ENCODE measurements at regions not wholly inside any gene's neighbourhood (a gene's known extent, or its start where the extent isn't known, plus 50 kb on each side); places are given as distances from the start of the nearest gene placed in this dataset.
"Not testable (repeated sequence)": the region's sequence is repeated elsewhere in the genome, so short reads cannot be mapped to it uniquely, and the experiment has no call there.

- H3K9me3 ChIP-seq (ENCODE audit: control insufficient read depth, insufficient read depth, low read length) = no peaks in the 10 kb centered on the region
- DNase-seq (ENCODE audit: low read depth in 4 of 6, low spot score in 6 of 6) = no peak
- no CpG with 5 or more reads among the region's 4 CpGs for WGBS (ENCODE audit: insufficient coverage)
Measured at GRCh38 chrX:146036000-146036399, 218.4 kb downstream of the SLITRK2 start.

GRCh38 chrX:146041741-146042140 is 224.1 kb downstream of the SLITRK2 start:
- Histone ChIP-seq H3K4me3 (ENCODE audit: low read depth, low read length) (no peak overlapping the region), H3K36me3 (ENCODE audit: control insufficient read depth, insufficient read depth, low read length) (no peaks in the 10 kb centered on the region), H3K27ac (ENCODE audit: low read depth, low read length) (no peak overlapping the region), H3K27me3 (ENCODE audit: control insufficient read depth, insufficient read depth, low read length) (no peaks in the 10 kb centered on the region), H3K4me1 (ENCODE audit: control insufficient read depth, insufficient read depth, low read length) (no peaks in the 10 kb centered on the region), H3K9me3 (ENCODE audit: control insufficient read depth, insufficient read depth, low read length) (no peaks in the 10 kb centered on the region)
- no peak for DNase-seq (ENCODE audit: low read depth in 4 of 6, low spot score in 6 of 6)
- 75% methylated on average over 3 of the region's 3 CpGs for WGBS (ENCODE audit: insufficient coverage)

More at GRCh38 chrX:146036000-146036399, 218.4 kb downstream of the SLITRK2 start:
- no peaks in the 10 kb centered on the region for H3K4me1 ChIP-seq (ENCODE audit: control insufficient read depth, insufficient read depth, low read length)
- H3K27me3 ChIP-seq (ENCODE audit: control insufficient read depth, insufficient read depth, low read length) = no peaks in the 10 kb centered on the region
- H3K27ac ChIP-seq (ENCODE audit: low read depth, low read length) = no peak overlapping the region
- H3K36me3 ChIP-seq (ENCODE audit: control insufficient read depth, insufficient read depth, low read length) = no peaks in the 10 kb centered on the region
- H3K4me3 ChIP-seq (ENCODE audit: low read depth, low read length) = no peak overlapping the region

- not testable (repeated sequence) for H3K4me3 ChIP-seq (ENCODE audit: low read depth, low read length); DNase-seq (ENCODE audit: low read depth in 4 of 6, low spot score in 6 of 6); H3K36me3 ChIP-seq (ENCODE audit: control insufficient read depth, insufficient read depth, low read length); H3K4me1 ChIP-seq (ENCODE audit: control insufficient read depth, insufficient read depth, low read length); H3K9me3 ChIP-seq (ENCODE audit: control insufficient read depth, insufficient read depth, low read length); H3K27ac ChIP-seq (ENCODE audit: low read depth, low read length); H3K27me3 ChIP-seq (ENCODE audit: control insufficient read depth, insufficient read depth, low read length)
- 92% methylated on average over 38 of the region's 45 CpGs for WGBS (ENCODE audit: insufficient coverage)
Measured at GRCh38 chrX:146046011-146046715, 228.5 kb downstream of the SLITRK2 start.

- H3K36me3 ChIP-seq (ENCODE audit: control insufficient read depth, insufficient read depth, low read length); H3K4me1 ChIP-seq (ENCODE audit: control insufficient read depth, insufficient read depth, low read length); H3K9me3 ChIP-seq (ENCODE audit: control insufficient read depth, insufficient read depth, low read length); DNase-seq (ENCODE audit: low read depth in 4 of 6, low spot score in 6 of 6); H3K4me3 ChIP-seq (ENCODE audit: low read depth, low read length); H3K27me3 ChIP-seq (ENCODE audit: control insufficient read depth, insufficient read depth, low read length); H3K27ac ChIP-seq (ENCODE audit: low read depth, low read length): not testable (repeated sequence)
- 88% methylated on average over 1 of the region's 12 CpGs for WGBS (ENCODE audit: insufficient coverage)
Measured at GRCh38 chrX:146049568-146049967, 231.9 kb downstream of the SLITRK2 start.

- no peak overlapping the region for H3K27ac ChIP-seq (ENCODE audit: low read depth, low read length)
- H3K4me1 ChIP-seq (ENCODE audit: control insufficient read depth, insufficient read depth, low read length) = no peaks in the 10 kb centered on the region
- no peaks in the 10 kb centered on the region for H3K27me3 ChIP-seq (ENCODE audit: control insufficient read depth, insufficient read depth, low read length)
- no peak overlapping the region for H3K4me3 ChIP-seq (ENCODE audit: low read depth, low read length)
- no peaks in the 10 kb centered on the region for H3K9me3 ChIP-seq (ENCODE audit: control insufficient read depth, insufficient read depth, low read length)
- no peaks in the 10 kb centered on the region for H3K36me3 ChIP-seq (ENCODE audit: control insufficient read depth, insufficient read depth, low read length)
- no peak for DNase-seq (ENCODE audit: low read depth in 4 of 6, low spot score in 6 of 6)
Measured at GRCh38 chrX:146054311-146054710, 236.7 kb downstream of the SLITRK2 start.

- Histone ChIP-seq H3K27ac (ENCODE audit: low read depth, low read length) (no peak overlapping the region), H3K4me1 (ENCODE audit: control insufficient read depth, insufficient read depth, low read length) (no peaks in the 10 kb centered on the region), H3K36me3 (ENCODE audit: control insufficient read depth, insufficient read depth, low read length) (no peaks in the 10 kb centered on the region), H3K4me3 (ENCODE audit: low read depth, low read length) (no peak overlapping the region), H3K9me3 (ENCODE audit: control insufficient read depth, insufficient read depth, low read length) (no peaks in the 10 kb centered on the region), H3K27me3 (ENCODE audit: control insufficient read depth, insufficient read depth, low read length) (no peaks in the 10 kb centered on the region)
- 0% methylated on average over 1 of the region's 2 CpGs for WGBS (ENCODE audit: insufficient coverage)
- DNase-seq (ENCODE audit: low read depth in 4 of 6, low spot score in 6 of 6) = no peak
Measured at GRCh38 chrX:146055733-146056132, 238.1 kb downstream of the SLITRK2 start.

GRCh38 chrX:146056511-146057081 is 239.0 kb downstream of the SLITRK2 start:
- H3K27me3 ChIP-seq (ENCODE audit: control insufficient read depth, insufficient read depth, low read length) = no peaks in the 10 kb centered on the region
- no peaks in the 10 kb centered on the region for H3K36me3 ChIP-seq (ENCODE audit: control insufficient read depth, insufficient read depth, low read length)
- peak in 1 of 6 donors; percentile 5 for DNase-seq (ENCODE audit: low read depth in 4 of 6, low spot score in 6 of 6)
- H3K9me3 ChIP-seq (ENCODE audit: control insufficient read depth, insufficient read depth, low read length) = no peaks in the 10 kb centered on the region
- WGBS (ENCODE audit: insufficient coverage) = no CpG with 5 or more reads among the region's 3 CpGs
- H3K4me1 ChIP-seq (ENCODE audit: control insufficient read depth, insufficient read depth, low read length) = no peaks in the 10 kb centered on the region
- no peak overlapping the region for H3K4me3 ChIP-seq (ENCODE audit: low read depth, low read length)
- H3K27ac ChIP-seq (ENCODE audit: low read depth, low read length) = no peak overlapping the region

GRCh38 chrX:146064156-146064555 is 246.5 kb downstream of the SLITRK2 start:
- H3K9me3 ChIP-seq (ENCODE audit: control insufficient read depth, insufficient read depth, low read length) = no peaks in the 10 kb centered on the region
- no peaks in the 10 kb centered on the region for H3K27me3 ChIP-seq (ENCODE audit: control insufficient read depth, insufficient read depth, low read length)
- WGBS (ENCODE audit: insufficient coverage) = no CpG with 5 or more reads among the region's 2 CpGs
- no peaks in the 10 kb centered on the region for H3K36me3 ChIP-seq (ENCODE audit: control insufficient read depth, insufficient read depth, low read length)
- no peak overlapping the region for H3K27ac ChIP-seq (ENCODE audit: low read depth, low read length)
- no peaks in the 10 kb centered on the region for H3K4me1 ChIP-seq (ENCODE audit: control insufficient read depth, insufficient read depth, low read length)
- peak in 1 of 6 donors; percentile 59 for DNase-seq (ENCODE audit: low read depth in 4 of 6, low spot score in 6 of 6)
- no peak overlapping the region for H3K4me3 ChIP-seq (ENCODE audit: low read depth, low read length)

- Histone ChIP-seq H3K27ac (ENCODE audit: low read depth, low read length) (no peak overlapping the region), H3K36me3 (ENCODE audit: control insufficient read depth, insufficient read depth, low read length) (no peaks in the 10 kb centered on the region), H3K4me3 (ENCODE audit: low read depth, low read length) (no peak overlapping the region), H3K27me3 (ENCODE audit: control insufficient read depth, insufficient read depth, low read length) (no peaks in the 10 kb centered on the region), H3K9me3 (ENCODE audit: control insufficient read depth, insufficient read depth, low read length) (no peaks in the 10 kb centered on the region), H3K4me1 (ENCODE audit: control insufficient read depth, insufficient read depth, low read length) (no peaks in the 10 kb centered on the region)
- WGBS (ENCODE audit: insufficient coverage) = no CpG with 5 or more reads among the region's 1 CpG
- DNase-seq (ENCODE audit: low read depth in 4 of 6, low spot score in 6 of 6) = no peak
Measured at GRCh38 chrX:146090732-146091131, 273.1 kb downstream of the SLITRK2 start.

- H3K36me3 ChIP-seq (ENCODE audit: control insufficient read depth, insufficient read depth, low read length) = no peaks in the 10 kb centered on the region
- H3K4me1 ChIP-seq (ENCODE audit: control insufficient read depth, insufficient read depth, low read length) = no peaks in the 10 kb centered on the region
- DNase-seq (ENCODE audit: low read depth in 4 of 6, low spot score in 6 of 6) = no peak
- no peaks in the 10 kb centered on the region for H3K27me3 ChIP-seq (ENCODE audit: control insufficient read depth, insufficient read depth, low read length)
- no peaks in the 10 kb centered on the region for H3K9me3 ChIP-seq (ENCODE audit: control insufficient read depth, insufficient read depth, low read length)
- H3K27ac ChIP-seq (ENCODE audit: low read depth, low read length) = no peak overlapping the region
- 69% methylated on average over 3 of the region's 4 CpGs for WGBS (ENCODE audit: insufficient coverage)
- no peak overlapping the region for H3K4me3 ChIP-seq (ENCODE audit: low read depth, low read length)
Measured at GRCh38 chrX:146109362-146109761, 291.7 kb downstream of the SLITRK2 start.

All from spinal cord (tissue), 9 donors.